Hepatocyte (in vitro differentiated cells): ENCODE measurements at regions not wholly inside any gene's neighbourhood (a gene's known extent, or its start where the extent isn't known, plus 50 kb on each side); places are given as distances from the start of the nearest gene placed in this dataset.
A peak's percentile ranks its signal among the peaks of the same experiment; 100 is the strongest.

Experiments used
- DNase-seq: peaks from one replicate; pipeline ENCODE4 v3.0.0-alpha.2; 2016; ENCODE audit warnings: low spot score
- H2AFZ ChIP-seq: fragments of 200-600 bp; sonication (generic); 2 replicates; pipeline ENCODE4 v1.6.0; 2016; ENCODE audit warnings: antibody characterized with exemption, mild to moderate bottlenecking
- H3K27ac ChIP-seq: fragments of 200-600 bp; sonication (generic); 2 replicates; pipeline ENCODE4 v1.5.1; 2016; ENCODE audit warnings: mild to moderate bottlenecking
- H3K27me3 ChIP-seq: fragments of 200-600 bp; sonication (generic); 2 replicates; pipeline ENCODE4 v1.6.1; 2016
- H3K36me3 ChIP-seq: fragments of 200-600 bp; sonication (generic); replicated peaks from 2 replicates; pipeline ENCODE4 v1.5.1; 2016; ENCODE audit warnings: low read depth; ENCODE audit not compliant: insufficient read depth
- H3K4me1 ChIP-seq: fragments of 200-600 bp; sonication (generic); 2 replicates; pipeline ENCODE4 v1.5.1; 2016; ENCODE audit warnings: mild to moderate bottlenecking, moderate library complexity; ENCODE audit not compliant: insufficient read depth
- H3K4me2 ChIP-seq: fragments of 200-600 bp; sonication (generic); 2 replicates; pipeline ENCODE4 v1.6.0; 2016
- H3K4me3 ChIP-seq: fragments of 200-600 bp; sonication (generic); 2 replicates; pipeline ENCODE4 v1.5.1; 2016; ENCODE audit warnings: mild to moderate bottlenecking
- H3K79me2 ChIP-seq: fragments of 200-600 bp; sonication (generic); 2 replicates; pipeline ENCODE4 v1.6.0; 2017; ENCODE audit warnings: mild to moderate bottlenecking
- H3K9me2 ChIP-seq: fragments of 200-600 bp; sonication (generic); replicated peaks from 2 replicates; pipeline ENCODE4 v1.6.0; 2017; ENCODE audit warnings: mild to moderate bottlenecking; ENCODE audit not compliant: insufficient read depth
- H3K9me3 ChIP-seq: fragments of 200-600 bp; sonication (generic); 2 replicates; pipeline ENCODE4 v1.5.1; 2016; ENCODE audit warnings: low read depth, mild to moderate bottlenecking
- H4K20me1 ChIP-seq: fragments of 200-600 bp; sonication (generic); 2 replicates; pipeline ENCODE4 v1.6.0; 2016; ENCODE audit warnings: mild to moderate bottlenecking; ENCODE audit not compliant: insufficient read depth, poor library complexity, severe bottlenecking
- CTCF ChIP-seq: fragments of 200-600 bp; sonication (generic); IDR thresholded peaks from 2 replicates; pipeline ENCODE4 v1.5.1; 2016; ENCODE audit warnings: antibody characterized with exemption, mild to moderate bottlenecking; ENCODE audit not compliant: poor library complexity
- EZH2 ChIP-seq: fragments of 200-600 bp; sonication (generic); IDR thresholded peaks from 2 replicates; pipeline ENCODE4 v1.6.1; 2016; ENCODE audit warnings: antibody characterized with exemption, mild to moderate bottlenecking, borderline replicate concordance
- EZH2phosphoT487 ChIP-seq: fragments of 200-600 bp; sonication (generic); IDR thresholded peaks from one replicate; pipeline ENCODE4 v1.6.1; 2018; ENCODE audit warnings: antibody characterized with exemption, mild to moderate bottlenecking, low read depth, moderate library complexity; ENCODE audit not compliant: unreplicated experiment, severe bottlenecking
- WGBS: methylation state at CpG from one replicate; pipeline ENCODE4 v1.1.6; 2016; ENCODE audit warnings: low lambda C conversion rate; ENCODE audit errors: missing lambda C conversion rate; 5-methylcytosine and 5-hydroxymethylcytosine counted together

- WGBS = 55% methylated on average over 1 of the region's 1 CpG
Observed at GRCh38 chr2:41826921-41827320, 220.9 kb upstream of the PKDCC start.

DNA sequence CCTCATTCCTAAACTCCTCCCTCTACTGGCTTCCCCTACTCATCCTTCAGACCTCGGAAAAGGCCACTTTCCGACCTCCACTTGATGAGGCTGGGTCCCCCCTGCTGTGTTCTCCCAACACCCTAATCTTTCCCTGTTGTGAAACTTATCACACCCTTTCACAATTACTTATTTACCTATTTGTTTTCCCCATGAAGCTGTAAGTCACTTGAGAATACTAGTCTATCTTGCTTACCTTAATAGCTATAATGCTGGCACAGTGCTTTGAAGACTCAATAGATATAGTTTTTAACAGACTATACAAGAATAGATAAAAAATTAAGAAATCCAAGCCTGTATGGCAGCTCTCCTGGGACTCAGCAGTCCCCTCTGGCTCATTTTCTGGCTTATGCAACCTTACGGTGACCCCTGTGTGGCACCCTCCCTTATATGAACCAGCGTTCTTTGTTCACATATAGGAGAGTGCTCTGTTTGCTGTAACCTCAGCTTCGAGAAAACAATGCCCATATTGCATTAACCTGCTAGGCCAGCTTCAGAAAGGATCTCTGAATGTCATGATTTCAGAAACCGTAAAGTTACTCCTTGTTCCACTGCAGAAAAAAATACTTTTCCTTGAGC, 220.4 kb upstream of the PKDCC start:
- Histone ChIP-seq H4K20me1 (no peaks in the 10 kb centered on the region), H3K9me2 (no peaks in the 10 kb centered on the region), H3K36me3 (no peaks in the 10 kb centered on the region), H3K4me1 (peaks cover 11% of the 10 kb centered on the region), H3K79me2 (no peaks in the 10 kb centered on the region), H2AFZ (no peak overlapping the region), H3K27ac (peak overlapping the region; percentile 12), H3K4me2 (peak overlapping the region; percentile 3), H3K9me3 (no peaks in the 10 kb centered on the region), H3K27me3 (no peaks in the 10 kb centered on the region), H3K4me3 (no peak overlapping the region)
- 24% methylated on average over 6 of the region's 6 CpGs for WGBS
- no peak for DNase-seq
- TF ChIP-seq EZH2phosphoT487 (no peak), EZH2 (no peak), CTCF (no peak)

More at GRCh38 chr2:41826921-41827320, 220.9 kb upstream of the PKDCC start:
- no peaks in the 10 kb centered on the region for H3K9me2 ChIP-seq
- peaks cover 11% of the 10 kb centered on the region for H3K4me1 ChIP-seq
- H3K4me3 ChIP-seq = no peak overlapping the region
- no peaks in the 10 kb centered on the region for H3K9me3 ChIP-seq
- no peaks in the 10 kb centered on the region for H3K36me3 ChIP-seq
- no peaks in the 10 kb centered on the region for H3K79me2 ChIP-seq
- no peak for TF ChIP-seq EZH2
- no peak for TF ChIP-seq CTCF
- no peak for TF ChIP-seq EZH2phosphoT487
- H3K27ac ChIP-seq = no peak overlapping the region
- H2AFZ ChIP-seq = no peak overlapping the region
- DNase-seq = no peak
- H4K20me1 ChIP-seq = no peaks in the 10 kb centered on the region
- H3K27me3 ChIP-seq = no peaks in the 10 kb centered on the region
- peak overlapping the region; percentile 3 for H3K4me2 ChIP-seq

DNA sequence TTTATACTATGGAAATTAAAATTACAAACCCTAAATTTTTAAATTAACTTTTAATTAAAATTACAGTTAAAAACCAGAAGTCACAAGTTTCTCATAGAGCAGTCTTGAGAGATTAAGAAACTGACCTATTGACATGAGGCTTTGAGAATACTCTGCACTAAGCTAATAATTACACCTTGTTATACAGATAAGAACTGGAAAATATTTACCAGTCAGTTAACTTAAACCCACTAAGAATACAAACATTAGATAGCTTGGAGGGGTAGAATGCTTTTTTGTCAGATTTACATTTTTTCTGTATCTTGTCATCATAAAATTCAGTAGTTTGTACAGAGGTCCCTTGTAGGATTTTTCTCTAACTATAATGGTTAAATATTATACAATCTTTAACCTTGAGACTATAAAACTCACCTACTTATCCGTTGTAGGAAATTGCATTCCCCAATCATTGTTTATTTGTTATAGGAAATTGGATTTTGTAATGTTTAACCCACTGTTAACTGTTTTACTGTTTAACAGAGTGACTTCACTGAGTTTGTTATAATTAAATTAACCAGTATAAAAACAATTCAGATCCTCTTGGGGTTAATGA, 219.7 kb upstream of the PKDCC start:
- no peak overlapping the region for H2AFZ ChIP-seq
- H3K79me2 ChIP-seq = no peaks in the 10 kb centered on the region
- no peak overlapping the region for H3K4me3 ChIP-seq
- H3K9me3 ChIP-seq = no peaks in the 10 kb centered on the region
- no peaks in the 10 kb centered on the region for H3K27me3 ChIP-seq
- 11% methylated on average over 1 of the region's 1 CpG for WGBS
- DNase-seq = no peak
- H4K20me1 ChIP-seq = no peaks in the 10 kb centered on the region
- H3K9me2 ChIP-seq = no peaks in the 10 kb centered on the region
- H3K27ac ChIP-seq = no peak overlapping the region
- no peaks in the 10 kb centered on the region for H3K36me3 ChIP-seq
- no peak for TF ChIP-seq EZH2
- TF ChIP-seq CTCF = no peak
- no peak for TF ChIP-seq EZH2phosphoT487
- peaks cover 11% of the 10 kb centered on the region for H3K4me1 ChIP-seq
- peak overlapping the region; percentile 3 for H3K4me2 ChIP-seq
